NOMO-1 treated with DMSO at 0.1 percent for 48 hours (cell line): ENCODE measurements at regions not wholly inside any gene's neighbourhood (a gene's known extent, or its start where the extent isn't known, plus 50 kb on each side); places are given as distances from the start of the nearest gene placed in this dataset.
"Not testable (repeated sequence)": the region's sequence is repeated elsewhere in the genome, so short reads cannot be mapped to it uniquely, and the experiment has no call there.

Experiments
- DNase-seq: peaks from one replicate; lab custom pipeline; 2025; ENCODE audit not compliant: unreplicated experiment; lab: John Stamatoyannopoulos, UW

DNA sequence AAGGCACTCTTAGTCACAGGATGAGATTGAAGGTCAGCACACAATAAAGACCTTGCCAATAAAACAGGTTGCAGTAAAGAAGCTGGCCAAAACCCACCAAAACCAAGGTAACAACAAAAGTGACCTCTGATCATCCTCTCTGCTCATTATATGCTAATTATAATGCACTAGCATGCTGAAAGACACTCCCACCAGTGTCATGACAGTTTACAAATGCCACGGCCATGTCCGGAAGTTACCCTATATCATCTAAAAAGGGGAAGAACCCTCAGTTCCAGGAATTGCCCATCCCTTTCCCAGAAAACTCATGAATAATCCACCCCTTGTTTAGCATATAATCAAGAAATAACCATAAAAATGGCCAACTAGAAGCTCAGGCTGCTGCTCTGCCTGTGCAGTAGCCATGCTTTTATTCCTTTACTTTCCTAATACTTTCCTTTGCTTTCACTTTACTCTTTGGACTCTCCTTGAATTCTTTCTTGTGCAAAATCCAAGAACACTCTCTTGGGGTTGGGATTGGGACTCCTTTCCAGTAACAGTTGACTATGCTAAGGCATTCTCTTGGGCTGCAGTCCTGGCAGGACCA, 527.3 kb upstream of the MAP3K7 start:
- no peak for DNase-seq

DNA sequence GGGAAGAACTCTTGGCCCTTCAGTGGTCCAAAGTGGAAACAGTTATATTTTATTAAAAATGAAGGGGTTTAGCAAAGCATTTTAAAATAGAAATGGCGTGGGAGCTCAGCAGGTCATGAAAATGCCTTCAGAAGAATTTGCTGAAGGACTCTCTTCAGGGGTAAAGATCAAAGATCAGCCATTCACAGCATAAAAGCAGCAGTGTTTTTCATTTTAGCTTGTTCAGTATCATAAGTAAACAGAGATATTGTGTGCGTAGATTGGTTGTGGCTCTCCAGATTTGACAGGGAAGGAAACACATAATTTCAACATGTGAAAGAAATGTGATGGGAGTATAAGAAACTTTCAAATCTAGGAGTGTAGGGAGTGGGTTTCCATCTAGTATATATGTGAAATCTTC, 519.2 kb upstream of the MAP3K7 start:
- no peak for DNase-seq

DNA sequence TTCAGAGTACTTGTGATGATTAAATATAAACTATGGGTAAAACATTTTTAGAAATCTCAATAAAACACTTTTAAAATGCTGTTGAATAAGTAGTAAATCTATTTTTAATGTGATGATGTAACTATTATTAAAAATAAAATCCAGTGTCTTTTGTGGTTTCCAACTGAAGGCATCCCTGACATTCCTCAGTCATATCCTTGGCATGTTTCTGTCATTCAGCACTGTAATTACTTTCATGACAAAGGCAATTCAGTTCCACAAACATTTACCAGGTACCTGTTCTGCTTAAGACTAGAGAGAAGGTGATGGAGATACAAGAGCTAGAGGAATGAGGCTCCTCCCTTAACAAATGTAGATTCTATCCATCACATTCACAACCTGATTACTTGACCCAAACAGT, 518.7 kb upstream of the MAP3K7 start:
- DNase-seq = no peak

DNA sequence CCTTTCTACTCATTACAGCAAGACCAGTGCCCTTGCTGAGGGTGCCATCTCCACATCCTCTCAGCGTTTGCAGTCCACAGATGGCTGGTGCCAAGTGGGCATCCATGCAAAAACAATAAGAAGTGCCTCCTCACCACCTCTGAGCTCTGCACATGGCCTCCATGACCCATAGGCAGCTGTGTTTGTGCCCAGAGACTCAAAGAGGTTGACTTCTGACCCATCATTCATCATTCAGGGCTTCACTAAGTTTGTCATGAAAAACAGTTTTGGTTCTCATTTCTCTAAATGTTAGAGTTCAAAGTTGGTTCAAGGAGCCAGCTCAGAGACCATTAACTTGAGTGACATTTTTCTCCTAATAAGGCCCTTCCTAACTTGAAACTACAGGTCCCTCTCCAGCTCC, 512.6 kb upstream of the MAP3K7 start:
- DNase-seq = no peak

DNA sequence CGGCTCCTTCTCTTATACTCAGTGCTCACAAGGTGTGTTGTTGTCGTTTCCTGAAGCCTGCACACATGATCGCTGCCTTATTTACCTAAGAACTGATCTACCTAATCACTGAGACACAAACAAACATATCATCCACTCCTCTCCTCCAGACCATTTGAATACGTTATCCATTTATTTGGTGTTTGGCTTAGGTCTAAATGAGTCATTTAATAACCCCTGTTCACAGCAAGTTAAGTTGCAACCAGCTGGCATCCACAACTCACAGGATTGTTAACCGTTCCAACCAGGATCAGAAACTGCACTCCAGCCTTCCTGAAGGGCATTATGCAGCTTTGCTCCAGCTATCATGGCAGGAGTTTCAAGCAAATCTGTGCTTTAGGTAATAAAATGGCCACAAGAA, 511.1 kb upstream of the MAP3K7 start:
- no peak for DNase-seq

DNA sequence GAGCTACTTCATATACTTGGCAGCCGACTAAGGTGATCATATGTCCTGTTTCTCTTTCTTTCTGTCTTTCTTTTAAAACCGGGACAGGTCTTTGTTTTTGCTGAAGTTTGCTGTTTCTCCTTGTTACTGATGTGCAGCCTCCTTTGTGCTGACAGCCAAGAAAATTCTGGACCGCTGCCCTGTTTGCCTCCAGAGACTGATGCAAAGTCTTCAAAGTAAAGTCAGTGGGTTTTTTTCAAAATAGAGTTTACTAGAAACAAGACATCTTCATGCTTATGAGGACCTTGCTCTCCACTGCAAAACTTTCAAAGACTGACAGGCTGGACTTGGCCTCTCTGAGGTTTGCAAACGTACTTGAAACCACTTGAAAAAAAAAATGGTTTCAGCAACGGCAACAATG, 510.5 kb upstream of the MAP3K7 start:
- DNase-seq = no peak

DNA sequence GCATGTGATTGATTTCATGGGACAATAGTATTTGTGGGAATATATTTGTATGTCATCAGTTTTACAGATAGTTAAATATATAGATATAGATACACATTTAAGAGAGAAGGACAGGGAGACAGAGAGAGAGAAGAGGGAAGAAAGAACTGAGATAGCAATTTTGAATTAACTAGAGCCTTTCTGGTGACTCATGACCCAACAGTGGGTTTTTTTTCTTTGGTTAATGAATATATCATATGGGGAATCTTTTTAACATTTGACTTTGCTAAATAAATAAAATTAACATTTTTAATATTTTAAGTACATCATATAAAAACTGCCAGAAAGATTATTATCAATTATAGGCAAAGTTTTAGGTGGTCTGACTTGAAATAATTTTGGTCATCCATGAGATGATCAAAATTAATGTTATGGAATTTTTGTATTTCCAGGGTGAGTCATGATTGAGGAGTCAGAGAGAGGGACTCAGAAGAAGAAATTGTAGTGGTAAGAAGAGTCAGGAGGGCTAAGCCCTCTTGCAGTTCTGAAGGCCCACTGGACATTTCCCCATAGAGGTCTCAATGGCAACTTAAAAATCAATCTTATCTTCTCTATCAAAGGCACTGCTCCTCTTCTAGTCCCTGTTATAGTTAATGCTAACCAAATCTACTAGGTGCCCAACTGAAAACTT, 508.1 kb upstream of the MAP3K7 start:
- DNase-seq = no peak

DNA sequence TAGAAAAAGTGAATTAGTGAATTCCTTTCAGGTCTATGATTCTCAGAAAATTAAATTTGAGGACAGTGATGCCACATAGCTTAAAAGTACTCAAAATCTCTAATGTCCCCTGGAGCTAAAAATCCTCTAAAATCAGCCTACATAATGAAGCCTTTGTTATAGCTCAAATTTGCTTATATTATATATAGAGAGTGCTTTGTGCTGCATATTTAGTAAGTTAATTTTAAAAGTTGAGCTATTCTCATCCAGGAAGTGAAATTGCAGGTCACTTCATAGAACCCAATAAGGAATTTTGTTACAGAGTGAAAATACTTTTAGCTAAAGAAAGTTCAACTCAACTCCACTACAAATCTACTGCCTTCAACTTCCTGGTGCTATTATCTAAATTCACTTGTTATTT, 507.5 kb upstream of the MAP3K7 start:
- no peak for DNase-seq

DNA sequence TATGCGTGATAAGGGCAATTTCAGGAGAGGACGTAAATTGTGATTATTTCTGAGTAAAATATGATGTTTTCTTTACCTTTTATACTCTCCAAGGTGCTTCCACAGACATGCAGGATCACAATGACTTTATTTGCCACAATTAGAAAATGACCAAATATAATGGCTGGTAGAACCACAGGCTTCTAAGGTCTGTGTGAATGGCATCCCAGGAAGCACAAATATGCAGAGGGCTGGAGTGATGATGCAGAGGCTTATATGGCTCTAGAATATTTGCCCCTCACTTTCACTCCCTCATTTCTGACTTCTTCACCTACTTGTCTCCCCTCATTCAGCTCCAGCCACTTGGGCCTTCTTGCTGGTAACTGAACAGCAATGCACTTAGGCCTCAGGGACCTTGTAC, 502.1 kb upstream of the MAP3K7 start:
- no peak for DNase-seq

DNA sequence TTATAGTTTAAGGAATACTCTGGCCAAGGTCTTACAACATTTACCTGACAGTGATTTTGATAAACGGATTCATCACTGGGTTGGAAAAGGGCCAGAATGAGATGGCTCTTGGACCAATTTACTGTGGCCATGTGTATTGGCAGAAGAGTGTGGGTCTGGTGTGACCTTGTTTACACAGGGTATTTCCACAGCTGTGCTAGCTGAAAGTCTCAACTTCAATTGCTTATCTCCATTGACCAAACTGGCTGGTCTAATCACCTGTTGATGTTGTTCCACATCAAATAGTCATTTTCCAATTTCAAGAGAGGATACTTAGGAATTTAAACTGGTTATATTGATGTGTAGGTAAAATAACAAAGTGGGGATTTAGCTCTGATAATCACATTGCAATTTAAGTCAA, 501.6 kb upstream of the MAP3K7 start:
- DNase-seq = no peak

DNA sequence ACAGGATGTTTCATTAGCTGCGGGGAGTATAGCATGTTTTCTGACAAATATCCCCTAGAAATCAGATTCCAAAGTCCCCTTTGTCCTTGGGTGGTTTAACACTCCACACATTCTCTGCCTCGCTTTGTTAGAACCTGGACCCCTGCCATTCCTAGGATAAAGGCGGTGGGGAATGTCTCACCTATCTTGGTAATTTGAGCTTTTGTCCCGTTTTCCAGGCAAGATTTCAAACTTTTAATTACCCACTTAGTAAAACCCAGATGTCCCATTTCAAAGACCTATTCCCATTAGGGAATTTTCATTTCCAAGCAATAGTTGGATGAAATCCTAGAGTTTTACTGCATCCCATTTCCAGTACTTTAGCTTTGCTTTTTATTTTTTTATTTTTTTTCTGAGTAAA, 501.0 kb upstream of the MAP3K7 start:
- no peak for DNase-seq

DNA sequence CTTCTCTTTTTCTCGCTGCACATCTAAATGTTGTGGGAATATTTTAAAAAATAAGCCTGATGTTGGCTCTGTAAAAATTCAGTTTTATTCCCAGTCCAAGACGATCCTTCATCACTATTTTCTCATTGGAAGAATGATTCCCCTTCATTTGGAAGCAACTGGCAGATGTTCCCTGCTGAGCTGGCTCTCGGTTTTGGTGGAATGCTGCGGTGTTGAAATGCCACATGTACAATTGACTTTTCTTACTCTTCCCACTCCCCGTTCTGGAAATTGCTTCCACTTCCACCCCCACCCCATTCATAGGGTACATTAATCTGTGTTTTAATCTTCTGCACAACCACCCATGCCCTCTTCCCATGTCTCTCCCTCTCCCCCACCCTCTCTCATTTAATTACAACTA, 496.3 kb upstream of the MAP3K7 start:
- DNase-seq = no peak

DNA sequence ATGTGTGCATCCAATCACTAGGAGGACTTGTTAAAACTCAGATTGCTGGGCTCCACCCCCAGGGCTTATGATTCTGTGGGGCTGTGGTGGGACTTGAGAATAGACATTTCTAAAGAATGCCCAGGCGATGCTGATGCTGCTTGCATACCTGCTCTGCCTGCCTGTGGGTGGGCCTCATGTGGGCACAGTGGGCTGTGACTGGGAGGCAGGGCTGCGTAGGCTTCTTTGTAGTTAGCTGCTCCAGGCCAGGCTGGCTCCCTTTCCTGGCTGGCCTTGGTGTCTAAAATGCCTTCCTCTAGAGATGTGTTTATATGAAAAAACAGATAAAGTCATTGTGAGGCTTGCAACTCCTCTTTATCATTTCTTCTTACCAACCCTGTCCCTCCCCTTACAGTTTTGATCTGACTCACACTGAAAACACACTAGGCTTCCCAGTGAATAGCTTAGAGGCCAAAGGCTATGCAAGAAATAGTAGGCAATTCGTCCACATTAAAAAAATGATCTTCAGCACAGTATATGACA, 495.5 kb upstream of the MAP3K7 start:
- no peak for DNase-seq

DNA sequence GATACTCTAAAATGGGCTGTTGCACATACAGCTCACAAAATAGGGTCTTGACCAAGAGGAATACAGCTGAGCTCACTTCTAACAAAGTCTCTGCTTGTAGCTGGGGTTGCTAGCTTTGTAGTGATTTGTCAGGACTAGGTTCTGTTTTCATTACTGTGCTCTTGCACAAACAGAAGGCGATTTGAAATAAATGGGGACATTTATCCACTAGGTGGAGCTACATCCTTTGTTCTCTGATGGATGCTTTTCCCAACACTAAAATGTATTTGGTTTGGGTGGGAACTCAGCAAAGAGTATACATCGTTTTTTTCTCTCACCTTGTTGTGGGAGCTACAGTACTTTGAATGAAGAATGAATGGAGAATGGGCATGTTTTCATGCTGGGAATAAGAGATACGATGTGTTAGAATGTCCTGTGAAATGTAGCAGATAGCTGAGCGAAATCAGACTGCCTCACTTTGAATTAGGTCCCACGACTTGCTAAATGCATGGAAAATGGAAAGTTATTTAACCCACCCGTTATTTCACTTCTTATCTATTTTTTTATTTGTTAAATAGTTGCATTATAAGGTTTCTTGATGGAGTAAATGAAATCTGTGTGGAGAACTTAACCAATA, 494.7 kb upstream of the MAP3K7 start:
- DNase-seq = peak; percentile 64

DNA sequence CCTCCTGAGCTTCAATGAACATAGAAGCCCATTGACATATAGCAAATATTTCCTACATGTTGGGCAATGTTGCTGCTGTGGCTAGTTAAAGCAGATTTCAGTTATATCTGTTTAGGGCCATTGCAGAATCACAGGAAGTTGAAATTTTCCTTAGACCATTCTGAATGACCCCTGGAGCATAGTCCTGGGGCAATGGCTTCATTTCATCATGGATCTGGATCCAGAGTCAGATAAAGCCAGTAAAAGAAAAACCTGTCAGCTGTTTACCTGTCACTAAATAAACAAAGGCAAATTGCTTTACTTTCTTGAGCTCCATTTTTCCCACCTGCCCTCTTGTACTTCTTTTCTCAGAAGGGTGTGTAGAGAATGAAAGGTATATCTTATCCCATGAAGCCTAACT, 494.0 kb upstream of the MAP3K7 start:
- DNase-seq = peak; percentile 14

DNA sequence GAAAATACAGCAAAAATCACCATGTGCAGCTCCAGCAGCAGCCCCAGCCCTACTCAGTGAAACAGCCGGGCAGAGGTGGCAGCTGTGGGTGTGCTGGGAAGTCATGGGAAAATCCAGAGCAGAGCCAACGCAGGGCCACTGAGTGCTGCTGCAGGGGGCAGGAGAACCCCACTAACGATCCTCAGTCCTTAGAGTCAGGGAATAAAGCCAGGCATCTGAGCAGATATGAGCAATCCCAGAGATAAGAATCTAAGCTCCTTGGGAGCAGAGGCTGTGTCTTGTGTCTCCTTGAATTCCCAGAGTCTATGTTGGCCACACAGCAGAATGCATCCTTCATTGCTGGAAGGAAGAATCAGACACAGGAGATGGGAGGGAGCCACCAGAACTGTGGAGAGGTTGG, 493.1 kb upstream of the MAP3K7 start:
- no peak for DNase-seq

DNA sequence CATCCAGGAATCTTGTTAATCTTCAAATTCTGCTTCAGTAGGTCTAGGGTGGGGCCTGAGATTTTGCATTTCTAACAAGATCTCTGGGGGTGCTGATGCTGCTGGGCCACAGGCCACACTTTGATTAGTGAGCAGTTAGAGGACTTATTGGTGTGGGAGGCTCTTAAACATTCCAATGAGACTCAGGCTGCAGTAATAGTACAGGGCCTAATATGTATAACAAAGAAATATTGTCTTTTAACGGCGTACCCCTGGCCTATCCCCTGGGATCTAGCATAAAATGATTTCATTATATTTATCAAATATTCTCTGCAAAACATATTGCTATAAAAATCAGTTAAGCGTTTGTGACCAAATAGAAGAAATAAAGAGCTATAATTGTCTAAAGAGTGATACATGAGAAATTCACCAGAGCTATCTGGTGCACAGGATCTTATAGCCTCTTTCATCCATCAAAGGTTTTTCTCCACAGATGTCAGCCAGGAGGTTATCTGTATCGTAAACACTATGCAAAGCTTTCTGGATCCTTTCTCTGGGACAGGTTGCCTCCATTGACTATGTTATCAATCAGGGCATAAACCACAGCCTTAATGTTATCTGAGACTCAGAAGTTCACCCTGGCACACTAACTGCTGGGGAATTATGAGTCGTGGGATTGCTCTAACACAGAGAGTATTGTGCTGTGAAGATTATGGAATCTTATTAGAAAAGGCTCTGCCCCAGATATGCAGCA, 488.5 kb upstream of the MAP3K7 start:
- DNase-seq = no peak

DNA sequence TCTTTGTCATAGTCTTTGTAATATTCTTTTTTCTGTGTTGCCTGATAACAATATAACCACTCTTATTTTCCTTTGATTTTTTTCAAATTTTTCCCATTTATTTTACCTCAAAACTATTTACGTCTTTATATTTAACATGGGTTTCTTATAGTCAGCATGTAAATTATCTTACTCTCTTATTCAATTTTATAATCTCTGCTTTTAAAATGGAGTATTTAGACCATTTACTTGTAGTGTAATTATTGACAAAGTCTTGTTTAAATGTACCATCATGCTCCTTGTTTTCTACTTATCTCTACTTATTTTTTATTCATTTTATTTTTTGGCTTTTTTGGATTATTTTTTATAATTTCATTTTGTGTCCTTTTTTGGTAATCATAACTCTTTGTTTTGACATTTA, 476.5 kb upstream of the MAP3K7 start:
- DNase-seq = no peak

DNA sequence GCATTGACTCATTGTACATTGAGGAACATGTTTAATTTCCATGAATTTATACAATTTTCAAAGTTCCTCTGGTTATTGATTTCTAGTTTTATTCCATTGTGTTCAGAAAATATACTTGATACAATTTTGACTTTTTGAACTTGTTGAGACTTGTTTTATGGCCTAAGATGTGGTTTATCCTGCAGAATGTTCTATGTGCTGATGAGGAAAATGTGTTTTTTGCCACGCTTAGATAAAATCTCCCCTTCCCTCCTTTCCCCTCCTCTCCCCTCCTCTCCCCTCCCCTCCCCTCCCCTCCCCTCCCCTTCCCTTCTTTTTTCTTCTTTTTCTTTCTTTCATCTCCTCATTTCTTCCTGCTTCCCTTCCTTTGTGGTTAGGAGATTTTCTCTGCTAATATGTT, 470.8 kb upstream of the MAP3K7 start:
- DNase-seq = no peak

DNA sequence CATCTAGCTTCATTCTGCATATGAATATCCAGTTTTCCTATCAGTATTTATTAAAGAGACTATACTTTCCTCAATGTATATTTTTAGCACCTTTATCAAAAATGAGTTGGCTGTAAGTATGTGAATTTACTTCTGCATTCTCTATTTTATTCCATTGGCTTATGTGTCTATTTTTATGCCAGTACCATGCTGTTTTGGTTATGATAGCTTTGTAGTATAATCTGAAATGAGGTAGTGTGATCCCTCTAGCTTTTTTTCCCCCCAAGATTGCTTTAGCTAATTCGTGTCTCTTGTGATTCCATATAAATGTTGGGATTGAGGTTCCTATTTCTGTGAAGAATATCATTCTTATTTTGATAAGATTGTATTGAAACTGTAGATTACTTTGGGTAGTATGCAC, 469.1 kb upstream of the MAP3K7 start:
- DNase-seq = no peak

DNA sequence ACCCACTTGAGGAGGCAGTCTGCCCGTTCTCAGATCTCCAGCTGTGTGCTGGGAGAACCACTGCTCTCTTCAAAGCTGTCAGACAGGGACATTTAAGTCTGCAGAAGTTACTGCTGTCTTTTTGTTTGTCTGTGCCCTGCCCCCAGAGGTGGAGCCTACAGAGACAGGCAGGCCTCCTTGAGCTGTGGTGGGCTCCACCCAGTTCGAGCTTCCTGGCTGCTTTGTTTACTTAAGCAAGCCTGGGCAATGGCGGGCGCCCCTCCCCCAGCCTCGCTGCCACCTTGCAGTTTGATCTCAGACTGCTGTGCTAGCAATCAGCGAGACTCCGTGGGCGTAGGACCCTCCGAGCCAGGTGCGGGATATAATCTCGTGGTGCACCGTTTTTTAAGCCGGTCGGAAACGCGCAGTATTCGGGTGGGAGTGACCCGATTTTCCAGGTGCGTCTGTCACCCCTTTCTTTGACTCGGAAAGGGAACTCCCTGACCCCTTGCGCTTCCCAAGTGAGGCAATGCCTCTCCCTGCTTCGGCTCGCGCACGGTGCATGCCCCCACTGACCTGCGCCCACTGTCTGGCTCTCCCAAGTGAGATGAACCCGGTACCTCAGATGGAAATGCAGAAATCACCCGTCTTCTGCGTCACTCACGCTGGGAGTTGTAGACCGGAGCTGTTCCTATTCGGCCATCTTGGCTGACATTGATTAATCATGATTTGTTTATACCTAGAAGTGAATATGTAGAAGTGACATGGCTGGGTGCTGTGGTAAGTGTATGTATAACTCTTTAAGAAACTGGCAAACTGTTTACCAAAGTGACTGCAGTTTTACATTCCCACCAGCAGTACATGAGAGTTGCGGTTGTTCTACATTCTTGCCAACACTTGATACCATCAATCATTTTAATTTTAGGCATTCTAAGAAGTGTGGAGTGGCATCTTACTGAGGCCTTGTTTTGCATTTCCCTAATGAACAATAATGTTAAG, 465.9 kb upstream of the MAP3K7 start:
- DNase-seq = not testable (repeated sequence)
